PFSK-1 (cell line): ENCODE measurements at regions not wholly inside any gene's neighbourhood (a gene's known extent, or its start where the extent isn't known, plus 50 kb on each side); places are given as distances from the start of the nearest gene placed in this dataset.

ENCODE experiments used
- POLR2AphosphoS5 ChIP-seq: IDR thresholded peaks from 2 replicates; pipeline ENCODE4 v1.6.1; 2012; ENCODE audit warnings: low read depth, mild to moderate bottlenecking, control low read depth, low read length, moderate library complexity
- SIN3A ChIP-seq: IDR thresholded peaks from 2 replicates; pipeline ENCODE4 v1.6.1; 2012; ENCODE audit warnings: mild to moderate bottlenecking, low read length, moderate library complexity, borderline replicate concordance; ENCODE audit not compliant: insufficient read depth
- TF ChIP-seq, protein P1 (sequence below), 2 experiments: IDR thresholded peaks; 2 replicates each; pipeline versions ENCODE4 v1.6.1 to v1.8.0; 2011 to 2012; ENCODE audit warnings: low read depth in 2 of 2, low read length in 2 of 2, control low read depth in 1 of 2, inconsistent platforms in 1 of 2, mild to moderate bottlenecking in 1 of 2, moderate library complexity in 1 of 2; ENCODE audit not compliant: insufficient read depth in 1 of 2

DNA sequence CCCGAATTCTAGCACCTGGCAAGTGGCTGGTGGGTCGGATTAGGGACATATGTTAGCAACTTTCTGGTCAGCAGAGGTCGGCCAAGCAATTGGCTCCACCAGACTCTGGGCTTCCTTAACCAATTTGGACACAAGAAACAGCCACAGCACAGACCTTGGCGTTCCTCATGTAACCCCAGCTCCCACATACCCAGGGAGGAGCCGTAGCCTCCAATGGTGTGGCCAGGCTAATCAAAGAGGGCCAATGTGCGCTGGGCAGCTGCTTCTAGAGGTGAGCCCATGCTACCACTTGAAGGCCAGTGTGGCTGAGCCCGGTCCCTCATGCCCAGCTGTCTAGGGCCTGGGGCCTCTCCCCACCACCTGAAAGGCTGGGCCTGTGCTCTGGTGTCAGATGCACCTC is 82.5 kb upstream of the MSX1 start:
- TF ChIP-seq POLR2AphosphoS5: no peak
- TF ChIP-seq, protein P1, sequence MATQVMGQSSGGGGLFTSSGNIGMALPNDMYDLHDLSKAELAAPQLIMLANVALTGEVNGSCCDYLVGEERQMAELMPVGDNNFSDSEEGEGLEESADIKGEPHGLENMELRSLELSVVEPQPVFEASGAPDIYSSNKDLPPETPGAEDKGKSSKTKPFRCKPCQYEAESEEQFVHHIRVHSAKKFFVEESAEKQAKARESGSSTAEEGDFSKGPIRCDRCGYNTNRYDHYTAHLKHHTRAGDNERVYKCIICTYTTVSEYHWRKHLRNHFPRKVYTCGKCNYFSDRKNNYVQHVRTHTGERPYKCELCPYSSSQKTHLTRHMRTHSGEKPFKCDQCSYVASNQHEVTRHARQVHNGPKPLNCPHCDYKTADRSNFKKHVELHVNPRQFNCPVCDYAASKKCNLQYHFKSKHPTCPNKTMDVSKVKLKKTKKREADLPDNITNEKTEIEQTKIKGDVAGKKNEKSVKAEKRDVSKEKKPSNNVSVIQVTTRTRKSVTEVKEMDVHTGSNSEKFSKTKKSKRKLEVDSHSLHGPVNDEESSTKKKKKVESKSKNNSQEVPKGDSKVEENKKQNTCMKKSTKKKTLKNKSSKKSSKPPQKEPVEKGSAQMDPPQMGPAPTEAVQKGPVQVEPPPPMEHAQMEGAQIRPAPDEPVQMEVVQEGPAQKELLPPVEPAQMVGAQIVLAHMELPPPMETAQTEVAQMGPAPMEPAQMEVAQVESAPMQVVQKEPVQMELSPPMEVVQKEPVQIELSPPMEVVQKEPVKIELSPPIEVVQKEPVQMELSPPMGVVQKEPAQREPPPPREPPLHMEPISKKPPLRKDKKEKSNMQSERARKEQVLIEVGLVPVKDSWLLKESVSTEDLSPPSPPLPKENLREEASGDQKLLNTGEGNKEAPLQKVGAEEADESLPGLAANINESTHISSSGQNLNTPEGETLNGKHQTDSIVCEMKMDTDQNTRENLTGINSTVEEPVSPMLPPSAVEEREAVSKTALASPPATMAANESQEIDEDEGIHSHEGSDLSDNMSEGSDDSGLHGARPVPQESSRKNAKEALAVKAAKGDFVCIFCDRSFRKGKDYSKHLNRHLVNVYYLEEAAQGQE (IDR thresholded peaks at IDR 0.05; ENCODE audit: insufficient read depth in 1 of 2, low read depth in 2 of 2, low read length in 2 of 2): no peak
- no peak for TF ChIP-seq SIN3A
